ENCODE measurements at regions not wholly inside any gene's neighbourhood (a gene's known extent, or its start where the extent isn't known, plus 50 kb on each side); places are given as distances from the start of the nearest gene placed in this dataset.

DNA sequence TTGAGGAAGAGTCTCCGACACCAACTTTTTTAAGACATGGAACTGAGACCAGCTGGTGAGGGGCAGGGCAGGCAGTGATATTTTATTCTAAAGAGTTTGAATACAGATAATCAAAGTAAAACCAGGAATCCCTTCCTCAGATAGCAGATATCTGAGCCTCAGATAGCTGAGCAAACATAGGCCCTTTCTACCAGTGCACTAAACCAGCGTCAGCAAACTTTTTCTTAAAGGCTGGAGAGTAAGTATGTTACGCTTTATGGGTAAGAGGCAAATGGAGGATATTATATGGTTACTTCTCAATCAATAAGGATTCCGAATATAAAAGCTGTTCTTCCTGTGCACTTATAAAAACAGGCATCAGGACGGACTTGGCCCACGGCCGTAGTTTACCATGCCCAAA lies 73.9 kb downstream of the WNT5A start:
- no peak for DNase-seq (ENCODE audit: low spot score)

DNA sequence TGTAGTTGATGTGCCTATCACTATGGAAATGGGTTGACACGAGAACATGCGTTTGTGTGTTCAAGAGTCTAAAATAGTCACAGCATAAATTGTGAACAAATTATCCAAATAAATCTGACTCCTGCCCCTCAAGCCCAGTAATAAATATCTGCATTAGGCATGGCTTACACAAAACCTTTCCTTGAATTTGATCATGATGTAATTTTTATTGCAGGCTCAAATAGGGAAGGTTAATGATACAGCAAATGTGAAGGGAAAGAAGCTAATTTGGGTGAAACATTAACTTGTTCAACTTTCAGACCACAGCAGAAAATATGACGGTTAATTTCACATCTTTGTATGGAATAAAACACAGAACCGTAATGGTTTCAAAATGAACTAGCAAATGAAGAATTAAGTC lies 74.6 kb downstream of the WNT5A start:
- no peak for DNase-seq (ENCODE audit: low spot score)

DNA sequence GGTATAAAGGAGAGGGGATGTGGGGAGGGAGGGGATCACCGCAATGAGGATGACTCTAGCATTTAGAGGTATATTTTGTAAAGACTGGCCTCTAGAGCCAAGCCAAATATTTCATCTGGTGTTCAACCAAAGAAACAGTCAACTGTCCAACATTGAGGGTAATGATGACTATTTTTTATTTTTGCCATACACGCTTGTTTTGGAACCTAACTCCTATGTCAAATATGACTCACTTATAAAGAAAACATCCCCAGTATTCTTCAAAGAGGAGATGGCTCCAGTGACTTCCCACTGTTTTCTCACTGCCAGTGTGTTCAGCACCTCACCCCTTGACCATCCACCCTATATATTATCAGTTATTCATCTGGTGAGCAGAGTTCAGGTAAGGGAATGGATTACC lies 77.3 kb downstream of the WNT5A start:
- DNase-seq (ENCODE audit: low spot score) = no peak

DNA sequence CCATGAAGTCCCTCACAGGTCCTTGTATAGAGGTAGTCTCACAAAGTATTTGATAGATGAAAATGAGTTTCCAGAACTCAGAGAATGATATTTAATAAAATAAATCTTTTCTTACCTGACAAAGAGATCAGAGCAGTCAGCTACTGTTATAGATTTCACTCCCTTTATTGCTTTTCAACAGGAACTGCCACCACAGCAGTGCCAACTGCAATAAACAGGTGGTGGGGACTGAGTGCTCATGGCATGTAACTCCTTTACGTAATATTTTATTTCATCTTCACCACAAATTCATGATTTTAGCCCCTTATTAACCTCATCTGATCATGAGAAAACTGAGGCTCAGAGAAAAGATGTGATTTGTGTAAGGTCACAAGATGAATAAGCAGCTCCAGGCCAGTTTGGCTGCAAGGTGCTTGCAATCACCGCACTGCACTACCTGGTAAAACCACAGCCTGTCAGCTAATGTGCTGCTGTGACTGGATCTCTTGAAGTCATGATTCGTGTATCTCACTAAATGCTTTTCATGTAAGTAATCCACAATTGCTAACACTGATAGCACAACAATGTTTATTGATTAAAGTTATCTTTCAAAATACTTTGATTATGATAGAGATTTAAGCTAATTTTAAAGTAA lies 78.8 kb downstream of the WNT5A start:
- DNase-seq (ENCODE audit: low spot score) = no peak

DNA sequence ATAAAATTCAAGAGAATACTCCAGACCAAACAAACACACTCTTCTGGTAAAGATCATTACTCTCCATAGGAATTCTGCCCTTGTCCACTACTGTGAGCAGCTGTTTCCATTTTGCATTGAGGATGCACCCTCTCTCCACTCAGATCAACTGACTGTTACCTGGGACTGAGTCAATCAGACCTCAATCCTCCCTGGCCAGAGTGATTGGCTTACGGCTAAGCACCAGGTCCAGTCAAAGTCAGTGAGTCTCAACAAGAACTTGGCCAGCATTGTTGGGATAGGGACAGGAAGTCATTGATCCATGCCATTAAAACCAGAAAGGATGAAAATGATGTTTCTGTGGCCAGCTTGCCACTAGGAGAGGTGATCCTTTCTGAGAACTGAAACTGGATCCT lies 79.7 kb downstream of the WNT5A start:
- DNase-seq (ENCODE audit: low spot score) = no peak

DNA sequence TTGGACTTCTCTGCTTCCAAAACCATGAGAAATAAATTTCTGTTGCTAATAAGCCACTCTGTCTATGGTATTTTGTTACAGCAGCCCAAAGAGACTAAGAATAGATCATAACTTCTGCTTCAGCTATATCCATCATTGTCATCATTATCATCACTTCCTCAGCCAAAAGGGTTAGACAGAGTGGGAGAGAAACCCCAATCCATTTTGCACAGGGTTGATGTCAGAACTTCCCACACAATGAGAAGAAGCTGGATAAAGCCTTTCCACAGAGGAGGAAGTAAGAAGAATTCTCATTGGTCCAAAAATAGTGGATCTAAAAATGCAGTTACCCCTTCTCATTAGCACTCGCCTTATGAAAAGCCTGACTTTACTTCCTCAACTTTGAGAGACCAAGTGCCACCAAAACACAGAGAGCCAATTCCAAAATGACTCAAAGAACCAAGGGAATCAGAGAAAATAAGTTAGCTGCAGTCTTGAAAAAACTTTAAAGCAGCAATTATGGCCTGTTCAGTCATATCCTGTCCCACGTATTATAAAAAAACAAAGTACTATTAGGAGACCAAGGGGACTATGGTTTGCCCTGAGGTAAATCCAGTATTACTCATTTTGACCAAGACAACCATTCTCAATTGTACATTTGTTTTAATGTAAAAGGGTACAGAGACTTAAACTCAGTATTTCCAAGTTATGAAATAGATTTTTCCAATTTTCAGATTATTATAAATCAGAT lies 80.2 kb downstream of the WNT5A start:
- no peak for DNase-seq (ENCODE audit: low spot score)

DNA sequence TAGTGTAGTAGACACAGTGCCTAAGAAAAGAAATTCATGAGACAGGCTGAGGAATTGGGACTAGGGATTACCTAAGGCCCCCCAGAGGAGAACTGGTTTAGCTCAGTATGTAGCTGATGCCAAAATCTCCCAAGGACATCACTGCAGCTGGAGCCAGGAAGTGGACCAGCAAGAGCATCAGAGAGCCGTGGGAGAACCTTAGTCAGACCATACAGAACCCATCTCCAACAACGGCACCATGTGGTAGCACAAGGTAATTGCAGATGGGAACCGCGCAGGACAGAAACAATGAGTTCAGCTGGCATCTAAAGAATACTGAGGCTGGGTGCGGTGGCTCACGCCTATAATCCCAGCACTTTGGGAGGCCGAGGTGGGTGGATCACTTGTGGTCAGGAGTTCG lies 81.7 kb downstream of the WNT5A start:
- no peak for DNase-seq (ENCODE audit: low spot score)

DNA sequence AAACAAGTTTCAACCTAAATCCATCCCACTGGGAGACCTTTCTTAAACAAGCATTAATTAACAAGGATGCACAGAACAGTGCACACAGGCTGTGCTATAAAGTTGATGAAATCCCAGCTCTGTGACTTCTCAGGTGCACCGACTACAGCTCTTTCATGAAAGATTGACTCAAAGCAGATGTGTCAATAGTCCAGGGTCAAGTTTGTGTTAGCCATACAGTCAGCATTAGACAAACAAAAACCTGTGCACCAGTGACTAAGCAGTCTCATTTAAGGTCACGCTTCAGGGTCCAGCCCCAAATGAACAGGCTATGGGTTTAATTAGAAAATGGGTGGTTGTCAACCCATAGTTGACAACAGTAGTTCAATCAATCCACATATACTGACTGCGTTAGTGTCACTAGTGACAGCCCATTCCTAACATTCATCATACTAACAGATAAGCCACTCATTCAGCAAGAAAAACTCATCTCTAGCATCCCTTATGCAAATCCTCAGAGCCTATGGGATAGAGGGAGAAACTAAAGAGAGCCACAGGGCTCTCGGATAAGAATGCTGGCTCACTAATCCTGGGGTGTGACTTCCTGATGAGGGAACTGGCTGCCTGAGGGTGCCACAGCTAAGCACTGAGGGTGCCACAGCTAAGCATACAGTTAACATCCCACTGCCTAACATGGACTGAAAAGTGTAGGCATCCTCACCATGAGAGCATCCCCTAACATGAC lies 84.1 kb downstream of the WNT5A start:
- DNase-seq (ENCODE audit: low spot score) = no peak

DNA sequence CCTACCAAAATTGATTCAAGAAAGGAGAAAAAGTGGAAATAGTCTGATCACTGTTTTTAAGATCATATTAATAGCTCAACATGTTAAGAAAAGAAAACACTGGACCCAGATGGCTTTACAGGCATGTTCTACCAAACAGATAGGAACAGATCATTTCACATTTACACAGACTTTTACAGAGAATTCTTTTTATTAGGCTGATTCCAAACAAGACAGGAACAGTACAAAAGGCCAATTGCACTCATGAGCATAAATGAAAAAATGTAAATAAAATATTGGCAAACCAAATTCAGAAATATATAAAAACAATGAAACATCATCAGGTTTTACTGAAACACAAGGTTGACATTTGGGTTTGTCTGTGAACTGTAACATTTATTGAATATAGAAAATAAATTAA lies 106.5 kb downstream of the WNT5A start:
- no peak for DNase-seq (ENCODE audit: low spot score)

DNA sequence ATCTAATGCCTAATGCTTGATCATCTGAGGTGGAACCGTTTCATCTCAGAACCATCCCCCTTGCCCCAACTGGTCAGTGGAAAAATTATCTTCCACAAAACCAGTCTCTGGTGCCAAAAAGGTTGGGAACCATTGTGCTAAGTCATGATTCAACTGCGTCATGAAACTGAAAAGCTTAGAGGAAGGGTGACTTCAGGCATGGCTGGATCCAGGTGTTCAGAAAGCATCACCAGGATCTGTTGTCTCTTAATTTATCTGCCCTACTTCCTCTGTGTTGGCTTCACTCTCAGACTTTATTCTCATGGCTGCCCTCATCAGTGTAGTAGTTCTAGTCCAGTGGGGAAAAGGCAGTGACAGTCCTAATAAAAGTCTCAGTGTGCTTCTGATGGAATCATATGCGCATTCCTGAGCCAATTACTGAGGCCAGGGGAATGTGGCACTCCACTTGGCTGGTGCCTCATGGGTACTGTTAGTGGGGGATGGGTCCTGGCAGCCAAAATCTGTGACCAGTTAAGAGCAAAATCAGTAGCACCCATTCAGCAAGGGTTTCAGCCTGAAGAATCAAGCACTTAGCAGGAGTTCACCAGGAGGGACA lies 110.3 kb downstream of the WNT5A start:
- DNase-seq (ENCODE audit: low spot score) = no peak

DNA sequence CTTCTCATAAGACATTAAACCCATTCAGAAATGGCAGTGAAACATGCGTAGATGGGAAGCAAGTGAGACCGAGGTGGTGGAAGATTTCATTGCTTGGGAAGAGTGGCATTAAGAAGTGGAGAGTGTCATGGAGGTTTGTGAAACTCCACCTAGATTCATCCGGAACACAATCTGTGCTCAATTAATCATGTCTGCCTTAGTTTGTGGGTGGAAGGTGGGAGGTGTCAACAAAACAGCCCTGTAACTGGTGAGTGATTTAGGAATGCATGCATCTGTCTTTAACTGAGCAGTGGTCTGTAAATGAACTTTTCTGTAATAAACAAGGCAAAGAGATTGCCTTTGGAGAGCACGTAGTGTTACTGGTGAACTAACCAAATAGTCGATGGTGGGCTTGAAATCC lies 113.7 kb downstream of the WNT5A start:
- DNase-seq (ENCODE audit: low spot score) = no peak

DNA sequence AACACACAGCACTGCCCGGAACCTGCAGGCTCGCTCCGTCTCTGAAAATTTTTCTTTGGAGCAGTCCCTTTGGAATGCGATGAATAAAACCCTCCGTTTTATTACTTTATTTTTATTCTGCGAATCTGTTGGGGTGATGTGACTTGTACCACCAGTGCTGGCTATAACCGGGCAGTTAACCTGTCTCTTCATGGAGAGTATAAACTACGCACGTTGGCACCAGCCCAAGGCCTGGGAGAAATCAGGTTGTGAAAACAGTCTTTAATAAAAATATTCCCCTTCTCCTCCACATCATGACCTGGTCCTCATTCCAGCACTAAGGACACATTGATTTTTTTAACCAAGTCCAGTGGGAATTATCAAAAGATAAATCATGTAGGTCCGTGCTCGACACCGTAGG lies 116.8 kb downstream of the WNT5A start:
- DNase-seq (ENCODE audit: low spot score) = no peak

DNA sequence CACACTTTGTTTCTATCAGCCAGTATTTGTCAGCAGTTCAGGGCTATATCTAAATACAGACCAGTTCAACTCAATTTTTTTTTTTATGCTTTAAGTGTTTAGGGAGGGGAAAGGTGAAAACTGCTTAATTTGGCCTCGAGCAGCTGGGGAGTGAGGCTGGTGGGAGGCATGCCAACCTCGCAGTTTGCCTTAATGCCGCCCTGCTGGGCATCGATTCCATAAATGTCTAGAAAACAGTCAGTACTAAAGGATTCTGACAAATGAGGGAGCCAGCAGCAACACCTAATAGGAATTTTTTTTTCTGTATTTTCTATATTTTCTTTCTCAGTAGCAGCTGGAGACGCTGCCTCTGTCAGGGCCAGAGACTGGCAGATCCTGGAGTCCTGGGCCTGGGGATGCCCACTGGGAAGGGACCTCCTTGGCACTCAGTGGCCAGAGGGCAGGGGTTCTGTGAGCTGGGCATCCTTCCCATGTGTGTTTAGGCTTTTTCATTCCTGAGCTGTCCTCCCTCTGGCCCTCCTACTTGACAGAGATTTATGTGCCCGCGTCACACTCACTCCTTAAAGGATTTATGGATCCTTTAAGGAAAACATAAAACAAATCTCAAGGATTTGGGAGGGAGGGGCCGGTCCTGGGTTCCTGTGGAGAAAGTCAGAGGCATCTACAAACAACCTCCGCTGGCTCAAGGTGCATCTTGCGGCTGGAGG lies 117.8 kb downstream of the WNT5A start:
- no peak for DNase-seq (ENCODE audit: low spot score)

DNA sequence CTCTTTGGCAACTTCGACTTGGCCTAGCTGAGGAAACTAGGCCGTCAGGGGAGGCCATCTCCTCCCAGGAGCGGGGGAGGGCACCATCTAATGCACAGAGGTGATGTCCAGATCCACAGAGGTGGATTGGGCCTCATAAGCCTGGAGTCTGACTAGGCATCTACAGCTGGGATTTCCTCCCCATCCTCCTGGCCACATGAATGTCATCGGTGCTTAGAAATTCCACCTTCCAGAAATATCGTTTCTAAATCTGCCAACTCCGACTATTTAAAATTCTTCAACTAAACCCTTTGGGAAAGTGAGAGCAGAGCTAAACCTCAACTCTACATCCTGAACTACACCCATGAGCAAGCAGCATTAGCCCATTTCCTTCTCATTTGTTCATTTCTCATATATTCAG lies 118.7 kb downstream of the WNT5A start:
- no peak for DNase-seq (ENCODE audit: low spot score)

DNA sequence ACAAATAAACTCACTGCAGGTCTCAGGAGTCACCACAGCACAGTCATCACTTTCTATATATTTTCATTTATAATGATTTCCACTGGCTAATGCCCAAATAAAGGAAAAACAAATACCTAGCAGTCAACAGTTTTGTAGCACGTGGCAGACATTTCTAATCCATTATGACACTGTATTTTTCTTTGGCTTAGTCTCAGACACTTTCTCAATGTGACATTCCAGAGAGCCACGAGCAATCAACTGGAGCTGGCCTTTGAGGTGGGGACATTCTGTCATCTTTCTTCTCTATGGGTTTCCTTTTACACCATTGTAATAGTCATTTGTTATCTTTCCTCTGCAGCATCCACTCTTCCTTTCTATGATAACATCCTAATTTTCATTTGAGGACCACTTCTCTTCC lies 119.7 kb downstream of the WNT5A start:
- DNase-seq (ENCODE audit: low spot score) = no peak

DNA sequence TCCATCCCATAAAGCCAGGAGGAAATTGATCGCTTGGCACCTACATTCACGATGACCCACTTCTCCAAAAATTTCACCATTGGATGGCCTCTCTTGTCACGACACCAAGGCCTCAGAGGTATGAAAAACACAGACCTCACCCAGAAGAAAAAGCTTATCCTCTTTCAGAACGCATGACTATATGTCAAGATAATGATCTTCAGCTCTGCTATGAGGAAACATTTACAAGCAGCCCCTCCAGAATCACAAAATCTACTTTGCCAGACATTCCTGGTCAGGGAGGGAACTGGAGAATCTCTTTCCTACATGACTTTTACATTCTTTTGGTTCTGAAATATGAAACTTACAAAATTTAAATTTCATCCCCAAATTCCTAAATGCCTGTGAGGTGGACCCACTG lies 122.7 kb downstream of the WNT5A start:
- DNase-seq (ENCODE audit: low spot score) = no peak

DNA sequence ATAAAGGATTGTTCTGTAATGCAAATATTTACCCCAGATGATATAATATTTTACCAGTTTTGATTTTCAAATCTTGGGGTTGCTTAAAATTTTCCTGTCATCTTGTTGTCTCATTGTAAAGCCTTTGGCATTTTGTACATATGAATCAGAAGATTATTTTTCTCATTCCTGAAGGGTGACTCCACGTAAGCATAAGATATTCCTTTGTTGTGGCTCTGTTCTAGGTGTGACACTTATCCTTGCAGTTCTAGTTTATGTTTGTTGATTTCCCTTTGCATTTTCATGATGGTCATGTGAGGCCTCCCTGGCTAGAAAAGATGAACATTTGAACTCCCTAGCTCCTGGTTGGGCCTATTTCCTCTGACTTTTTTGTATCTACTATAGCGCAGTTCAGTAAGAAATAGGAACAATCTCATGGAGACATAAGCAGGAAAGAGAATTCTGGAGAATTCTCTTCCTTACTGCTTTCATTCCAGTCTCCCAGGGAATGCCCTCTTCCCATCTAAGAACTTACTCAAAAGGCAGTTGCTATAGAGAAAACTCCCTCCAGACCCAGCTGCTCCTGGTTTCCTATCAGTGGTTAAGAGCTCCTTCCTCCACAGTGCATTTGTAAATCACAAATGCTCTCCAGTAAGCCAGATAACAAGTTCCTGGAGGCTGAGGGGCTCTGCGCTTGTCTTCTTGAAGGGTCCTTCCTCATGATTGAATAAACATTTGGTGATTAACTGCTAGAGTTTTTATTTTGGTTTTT lies 124.7 kb downstream of the WNT5A start:
- DNase-seq (ENCODE audit: low spot score) = no peak

DNA sequence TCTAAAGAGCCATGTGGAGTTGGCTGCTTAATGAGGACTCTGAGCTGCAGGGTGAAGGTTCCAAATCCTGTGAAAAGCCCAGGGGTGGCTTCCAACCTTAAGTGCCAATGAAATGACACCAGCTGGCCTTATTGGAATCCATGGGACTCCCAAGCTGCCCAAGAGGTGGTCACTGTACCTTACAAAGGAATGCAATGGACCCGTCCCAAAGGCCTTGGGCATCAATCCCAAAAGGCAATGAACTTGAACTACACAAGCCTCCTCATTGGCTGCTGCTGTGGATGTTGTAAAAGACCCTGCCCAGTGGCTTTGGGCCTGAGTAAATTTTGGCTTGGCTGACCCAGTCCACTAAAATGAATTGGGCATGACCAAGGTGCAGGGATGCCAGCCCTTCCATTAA lies 129.3 kb downstream of the WNT5A start:
- DNase-seq (ENCODE audit: low spot score) = no peak

DNA sequence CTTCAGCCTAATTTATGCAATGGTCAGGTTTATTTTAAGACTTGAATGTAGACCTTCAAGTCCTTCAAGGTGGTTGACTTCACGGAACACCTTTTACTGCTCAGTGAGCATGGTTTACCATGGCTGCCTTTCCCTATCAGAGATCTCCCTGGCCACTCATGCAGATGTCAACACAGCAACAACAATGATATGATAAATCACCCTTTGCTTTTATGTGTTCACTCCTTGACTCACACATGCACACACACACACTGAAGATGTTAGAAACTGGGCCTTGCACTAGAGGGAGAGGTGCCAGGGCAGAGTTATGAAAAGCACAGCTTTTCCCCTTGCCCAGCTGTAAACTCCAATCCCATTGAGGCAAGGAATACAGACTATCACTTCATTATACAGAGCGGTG lies 134.4 kb downstream of the WNT5A start:
- DNase-seq (ENCODE audit: low spot score) = no peak

DNA sequence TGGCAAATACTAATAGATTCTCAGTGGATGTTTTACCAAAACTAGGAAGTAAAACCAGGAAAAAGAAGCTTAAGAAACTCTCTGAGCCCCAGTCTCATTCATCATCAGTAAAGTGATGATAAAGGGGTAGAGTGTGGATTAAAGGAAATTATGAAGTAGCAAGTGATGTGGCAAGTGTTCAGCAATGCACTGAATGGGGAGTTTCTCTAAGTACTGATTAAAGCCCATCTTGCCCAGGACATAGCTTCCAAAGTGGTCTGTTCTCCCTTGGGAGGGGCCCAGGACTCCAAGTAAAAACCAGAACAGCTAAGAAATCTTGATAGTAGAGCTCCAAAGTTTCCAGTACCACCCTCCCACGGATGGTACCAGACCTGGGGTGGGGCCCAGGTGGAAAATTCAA lies 137.3 kb downstream of the WNT5A start:
- DNase-seq (ENCODE audit: low spot score) = no peak

DNA sequence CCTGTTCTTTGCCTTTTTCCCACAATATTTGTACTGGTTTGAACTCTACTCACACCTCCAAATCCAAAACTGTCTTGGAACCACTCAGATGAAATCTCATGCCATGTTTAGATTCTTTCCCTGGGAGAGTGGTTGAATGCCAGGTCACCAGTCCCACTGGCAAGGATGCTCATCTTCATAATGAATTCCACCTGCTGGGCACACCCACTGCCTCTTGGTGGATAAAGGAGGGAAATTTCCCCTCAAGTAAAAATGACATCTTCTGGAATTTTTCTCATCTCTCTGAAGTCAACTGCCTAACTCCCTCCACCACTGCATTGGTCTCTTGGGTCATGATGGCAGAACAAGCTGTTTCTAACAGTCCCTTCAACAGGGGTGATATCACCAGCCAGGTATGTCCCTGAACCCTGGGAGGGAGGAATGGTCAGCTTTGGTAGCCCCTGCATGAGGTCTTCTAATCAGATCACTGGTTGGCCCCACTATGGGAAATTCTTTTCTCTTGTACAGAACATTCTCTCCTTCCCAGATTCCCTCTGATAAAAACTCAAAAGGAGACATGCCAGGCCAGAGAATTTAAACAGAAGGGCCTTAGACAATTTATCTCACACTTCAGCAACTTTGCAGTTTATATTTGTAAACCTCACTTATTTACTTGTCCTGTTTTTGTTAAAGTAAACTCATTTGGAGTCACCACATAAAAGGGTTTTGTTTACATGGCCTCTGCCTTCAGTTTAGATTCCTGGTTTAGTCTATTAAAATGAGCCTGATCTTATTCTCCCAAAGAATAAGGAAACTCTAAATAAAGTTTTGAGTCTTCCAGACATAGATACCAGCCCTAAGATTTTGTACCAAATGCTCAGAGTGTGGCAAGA lies 143.4 kb downstream of the WNT5A start:
- no peak for DNase-seq (ENCODE audit: low spot score)
